Caki2 (cell line): ENCODE measurements at regions not wholly inside any gene's neighbourhood (a gene's known extent, or its start where the extent isn't known, plus 50 kb on each side); places are given as distances from the start of the nearest gene placed in this dataset.

Source experiments
- DNase-seq: peaks from one replicate; pipeline ENCODE4 v3.0.0-alpha.2; 2015; ENCODE audit warnings: low read depth
- in situ Hi-C: cut with HindIII; loops from 2 replicates; pipeline ENCODE4 v1.10.0; 2016; ENCODE audit warnings: low sequenced_read_pairs, low pct_unique_long_range_greater_than_20kb, mixed read lengths

GRCh38 chr4:180683186-180683585 lies 1560.0 kb upstream of the TENM3 start:
- in situ Hi-C loops, result no loop called here
- DNase-seq, result no peak

DNA sequence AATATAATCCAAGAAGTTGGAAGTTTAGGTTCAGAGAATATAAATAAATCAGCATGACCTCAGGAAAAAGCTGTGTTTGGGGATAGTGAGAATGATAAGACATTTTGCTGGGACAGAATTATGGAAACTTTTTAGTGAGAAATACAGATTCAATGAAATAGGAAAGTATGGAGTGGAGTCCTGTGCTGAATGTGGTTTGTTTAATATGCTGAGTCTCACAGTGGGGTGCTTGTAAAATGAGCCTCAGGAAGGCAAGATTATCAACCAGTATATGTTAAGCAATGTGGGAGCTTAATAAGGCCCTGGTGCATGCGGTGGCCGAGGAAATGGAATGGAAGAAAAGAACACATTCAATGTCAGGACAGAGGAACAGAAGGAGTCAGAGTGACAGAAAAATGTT lies 1554.7 kb upstream of the TENM3 start:
- in situ Hi-C loops, result no loop called here
- DNase-seq, result no peak

DNA sequence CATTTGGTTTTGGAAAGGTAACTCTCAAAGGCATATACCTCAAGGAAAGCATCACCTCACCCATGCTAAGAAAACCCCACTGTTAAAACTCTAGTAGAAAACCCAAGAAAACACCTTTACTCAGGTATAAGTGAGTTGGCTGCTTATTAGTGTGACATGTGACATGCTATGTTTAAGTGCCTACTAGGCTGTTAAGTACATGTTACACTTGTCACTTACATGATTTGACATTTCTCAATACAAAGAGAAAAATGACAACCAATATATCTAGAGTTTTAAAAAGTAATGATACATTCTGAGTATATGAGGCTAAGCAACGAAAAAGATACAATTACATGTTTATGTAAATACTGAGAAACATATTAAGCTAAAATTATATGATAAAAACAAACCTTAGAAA lies 1548.3 kb upstream of the TENM3 start:
- no peak for DNase-seq
- in situ Hi-C loops, result no loop called here

- in situ Hi-C loops, result no loop called here
- DNase-seq, result peak; percentile 81
Observed at GRCh38 chr4:180695851-180696250, 1547.4 kb upstream of the TENM3 start.

GRCh38 chr4:180696460-180697092 lies 1546.6 kb upstream of the TENM3 start:
- in situ Hi-C loops, result no loop called here
- DNase-seq, result peak; percentile 31

DNA sequence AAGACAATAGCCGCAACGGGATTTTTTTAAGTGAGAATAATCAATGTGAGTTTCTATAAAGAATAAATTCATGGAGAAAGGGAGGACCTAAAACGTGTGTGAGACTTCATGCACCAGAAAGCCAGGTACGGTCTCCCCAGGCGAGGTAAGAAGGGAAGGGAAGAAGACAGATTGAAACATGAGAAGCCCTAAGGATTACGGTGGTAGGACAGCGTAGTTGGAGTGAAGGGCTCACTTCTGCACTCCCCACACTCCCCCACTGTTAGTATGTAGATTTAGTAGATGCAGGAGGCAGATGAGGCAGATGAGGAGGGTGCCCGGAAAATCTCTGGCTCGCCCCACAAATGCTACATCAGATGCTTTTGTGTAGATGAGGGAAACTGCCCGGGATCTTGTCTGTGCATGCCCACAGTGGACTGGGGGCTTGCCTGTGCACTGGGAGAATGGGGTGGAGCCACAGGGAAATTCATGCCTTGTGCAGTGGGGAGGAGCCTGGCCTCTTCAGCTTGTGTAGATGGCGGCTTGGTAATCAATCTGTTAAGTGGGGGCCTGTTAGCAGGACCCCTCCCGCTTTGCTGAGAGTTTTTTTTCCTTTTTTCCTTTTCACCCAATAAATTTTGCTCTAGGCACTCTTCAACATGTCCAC lies 1544.5 kb upstream of the TENM3 start:
- in situ Hi-C loops, result no loop called here
- DNase-seq, result no peak

DNA sequence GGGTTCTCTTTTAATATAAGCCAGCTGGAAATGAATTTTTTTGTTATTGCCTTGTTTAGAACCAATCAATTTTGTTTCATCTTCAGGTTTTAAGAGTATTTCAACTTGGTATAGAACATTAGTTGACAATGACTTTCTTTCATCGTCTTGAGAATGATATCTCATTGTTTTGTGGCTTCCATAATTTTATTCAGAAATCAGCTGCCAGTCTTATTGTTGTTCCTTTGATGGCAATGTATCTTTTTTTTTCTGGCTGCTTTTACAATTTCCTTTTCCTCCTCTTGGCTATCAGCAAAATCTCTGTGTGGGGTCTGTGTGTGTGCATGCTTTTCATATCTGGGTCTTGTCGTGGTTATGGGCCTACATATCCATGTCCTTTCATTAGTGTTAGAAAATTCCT lies 1536.4 kb upstream of the TENM3 start:
- DNase-seq, result peak; percentile 15
- in situ Hi-C loops, result no loop called here

DNA sequence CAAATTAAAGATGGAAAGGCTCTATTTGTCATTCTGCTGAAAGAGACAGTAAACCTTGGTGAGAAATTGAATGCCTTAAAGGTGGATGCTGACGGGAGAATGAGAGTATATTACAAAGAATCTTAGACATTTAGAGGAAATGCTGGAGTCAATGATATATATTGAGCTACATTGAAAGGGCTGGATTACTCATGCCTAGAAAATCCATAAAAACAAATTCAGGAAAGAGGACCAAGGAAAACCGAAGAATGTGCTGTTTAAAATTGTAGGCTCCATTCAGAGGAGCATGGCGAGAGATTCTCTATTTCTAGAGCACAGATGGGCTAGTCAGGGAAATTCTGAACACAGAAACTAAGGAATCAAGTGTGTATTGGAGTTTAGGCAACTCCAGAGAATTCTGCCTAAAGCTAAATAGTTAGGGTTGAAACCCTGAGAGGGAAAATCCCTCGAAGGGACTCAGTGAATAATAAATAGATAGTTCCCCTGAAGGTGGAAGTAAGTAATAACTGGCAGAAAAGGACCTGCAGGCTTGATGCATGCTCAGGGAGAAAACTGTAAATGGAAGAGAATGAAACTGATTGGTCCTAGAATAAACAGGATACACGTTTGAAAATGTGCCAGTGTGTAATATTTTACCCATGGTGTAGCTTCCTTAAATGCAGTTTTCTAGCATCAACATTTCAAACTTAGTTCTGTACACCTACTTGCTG lies 1532.4 kb upstream of the TENM3 start:
- in situ Hi-C loops, result no loop called here
- DNase-seq, result no peak

DNA sequence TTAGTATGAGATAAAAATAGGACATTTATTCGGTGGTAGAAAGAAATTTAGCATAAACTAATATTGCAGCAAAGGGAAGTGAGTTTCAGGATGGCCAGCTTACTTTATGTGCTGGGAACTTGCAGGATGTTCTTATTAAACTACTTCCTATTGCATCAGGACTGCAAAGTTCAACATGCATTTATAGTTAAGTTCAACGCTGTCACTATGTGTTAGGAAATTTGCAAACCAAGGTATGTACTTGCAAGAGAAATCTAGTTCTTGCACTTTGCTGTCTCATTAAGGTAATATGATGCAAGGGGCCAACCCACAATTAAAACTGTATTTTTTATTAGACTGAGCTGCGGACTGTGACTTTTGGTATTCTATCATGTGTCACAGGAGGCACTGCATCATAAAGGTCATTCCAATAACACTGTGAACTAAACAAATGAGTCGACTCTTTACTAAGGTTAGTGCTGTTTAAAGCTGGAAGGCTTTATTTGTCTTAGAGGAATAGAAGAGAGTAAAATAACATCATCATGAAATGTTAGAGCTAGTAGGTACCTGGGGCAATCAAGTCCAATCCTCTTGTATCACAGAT lies 1525.7 kb upstream of the TENM3 start:
- in situ Hi-C loops, result no loop called here
- no peak for DNase-seq

DNA sequence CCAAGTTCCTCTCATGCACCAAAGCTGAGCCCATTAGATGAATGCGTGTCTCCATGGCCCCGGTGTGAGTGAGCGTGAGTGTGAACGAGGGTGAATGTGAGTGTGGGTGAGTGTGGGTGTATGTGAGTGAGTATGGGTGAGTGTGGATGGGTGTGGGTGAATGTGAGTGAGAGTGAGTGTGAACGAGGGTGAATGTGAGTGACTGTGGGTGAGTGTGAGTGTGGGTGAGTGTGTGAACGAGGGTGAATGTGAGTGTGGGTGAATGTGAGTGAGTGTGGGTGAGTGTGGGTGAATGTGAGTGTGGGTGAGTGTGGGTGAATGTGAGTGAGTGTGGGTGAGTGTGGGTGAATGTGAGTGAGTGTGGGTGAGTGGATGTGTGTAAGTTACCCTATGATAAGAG lies 1521.8 kb upstream of the TENM3 start:
- in situ Hi-C loops, result no loop called here
- DNase-seq, result no peak

GRCh38 chr4:180726611-180727010 lies 1516.6 kb upstream of the TENM3 start:
- no peak for DNase-seq
- in situ Hi-C loops, result no loop called here

DNA sequence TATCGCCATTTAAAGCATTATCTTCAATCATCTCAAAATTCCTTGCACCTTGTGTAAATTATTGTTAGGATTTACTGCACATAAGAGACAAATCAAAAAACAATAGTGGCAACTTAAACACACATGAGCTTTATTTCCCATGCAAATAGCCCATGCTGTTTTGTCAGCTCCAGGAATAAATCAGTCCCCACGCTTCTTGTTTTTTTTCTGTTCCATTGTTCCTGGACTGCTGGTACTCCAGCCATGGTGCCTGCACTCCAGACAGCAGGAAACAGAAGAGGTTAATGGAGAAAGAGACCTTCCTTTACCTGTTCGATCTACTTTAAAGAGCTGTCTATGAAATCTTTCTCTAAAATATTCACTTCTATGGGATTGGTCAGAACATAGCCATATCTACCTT lies 1515.7 kb upstream of the TENM3 start:
- in situ Hi-C loops, result no loop called here
- no peak for DNase-seq

GRCh38 chr4:180734753-180735432 lies 1508.3 kb upstream of the TENM3 start:
- no peak for DNase-seq
- in situ Hi-C loops, result no loop called here

GRCh38 chr4:180741703-180742102 lies 1501.5 kb upstream of the TENM3 start:
- in situ Hi-C loops, result no loop called here
- no peak for DNase-seq

DNA sequence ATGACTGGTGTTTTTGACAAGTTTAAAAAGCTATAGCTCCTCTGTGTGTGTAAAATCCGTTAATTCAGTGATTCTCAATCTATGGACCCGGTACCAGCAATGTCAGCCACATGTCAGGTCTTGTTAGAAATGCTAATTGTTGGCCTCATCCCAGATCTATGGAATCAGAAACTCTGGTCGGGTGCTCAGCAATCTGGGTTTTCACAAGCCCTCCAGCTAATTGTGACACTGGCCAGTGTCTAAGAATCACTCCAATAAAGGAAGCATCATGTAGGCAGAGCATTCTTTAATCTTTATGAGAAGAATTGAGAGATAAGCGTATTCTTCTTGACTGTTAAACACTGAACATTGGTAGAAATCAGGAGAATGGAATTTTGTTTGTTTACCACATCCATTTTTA lies 1498.2 kb upstream of the TENM3 start:
- DNase-seq, result no peak
- in situ Hi-C loops, result no loop called here

GRCh38 chr4:180751009-180751408 lies 1492.2 kb upstream of the TENM3 start:
- peak; percentile 22 for DNase-seq
- in situ Hi-C loops, result no loop called here

DNA sequence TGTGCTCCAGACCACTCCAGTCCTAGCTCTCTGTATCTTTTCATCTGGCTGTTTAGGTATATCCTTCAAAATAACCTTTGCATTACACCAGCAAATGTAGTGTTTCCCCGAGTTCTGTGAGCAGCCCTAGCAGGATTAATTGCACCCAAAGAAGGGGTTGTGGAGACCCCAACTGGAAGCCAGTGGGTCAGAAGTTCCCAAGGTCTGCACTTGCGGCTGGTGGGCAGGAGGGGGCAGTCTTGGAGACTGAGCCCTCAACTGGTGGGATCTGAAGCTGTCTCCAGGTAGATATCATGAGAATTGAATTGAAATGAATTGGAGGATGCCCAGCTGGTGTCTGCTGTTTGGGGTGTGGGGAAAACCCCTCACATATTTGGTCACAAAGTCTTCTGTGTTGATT lies 1485.3 kb upstream of the TENM3 start:
- in situ Hi-C loops, result no loop called here
- no peak for DNase-seq

DNA sequence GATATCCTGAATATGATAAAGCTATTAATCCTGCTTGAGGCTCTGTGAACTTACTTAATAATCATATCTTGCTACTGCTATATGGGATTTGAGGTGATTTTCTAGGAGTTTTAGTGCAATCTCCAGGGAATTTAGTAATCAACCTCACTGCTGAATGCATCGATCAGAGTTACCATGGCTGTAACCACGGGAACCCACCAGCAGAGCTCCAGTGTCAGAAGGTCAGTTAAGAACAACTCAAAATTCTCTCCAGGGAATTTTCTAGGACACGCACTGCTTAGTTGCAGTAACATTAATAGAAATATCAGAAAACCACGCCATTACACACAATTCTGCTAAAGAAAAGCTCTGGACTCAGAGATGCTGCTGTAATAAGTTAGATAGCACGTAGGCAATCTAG lies 1477.2 kb upstream of the TENM3 start:
- no peak for DNase-seq
- in situ Hi-C loops, result no loop called here
